Osteoblast (primary cell): ENCODE measurements at regions not wholly inside any gene's neighbourhood (a gene's known extent, or its start where the extent isn't known, plus 50 kb on each side); places are given as distances from the start of the nearest gene placed in this dataset.

Source experiments
- DNase-seq: peaks from one replicate; pipeline ENCODE4 v3.0.0; 2011; ENCODE audit warnings: low spot score, mixed read lengths; ENCODE audit not compliant: insufficient read length; ENCODE audit errors: missing footprints
- H2AFZ ChIP-seq: 2 replicates; pipeline ENCODE4 v1.6.0; 2011; ENCODE audit warnings: mild to moderate bottlenecking, low read length
- H3K27ac ChIP-seq: 2 replicates; pipeline ENCODE4 v1.5.1; 2011; ENCODE audit warnings: mild to moderate bottlenecking, low read depth, low read length, moderate library complexity
- H3K27me3 ChIP-seq: 2 replicates; pipeline ENCODE4 v1.6.0; 2012; ENCODE audit warnings: mild to moderate bottlenecking, control low read depth, inconsistent platforms, low read length, moderate library complexity; ENCODE audit not compliant: insufficient read depth
- H3K36me3 ChIP-seq: 2 replicates; pipeline ENCODE4 v1.5.1; 2011; ENCODE audit warnings: mild to moderate bottlenecking, low read length, control low read depth, moderate library complexity; ENCODE audit not compliant: insufficient read depth
- H3K4me1 ChIP-seq: 2 replicates; pipeline ENCODE4 v1.5.1; 2011; ENCODE audit warnings: mild to moderate bottlenecking, low read length, control low read depth, moderate library complexity; ENCODE audit not compliant: insufficient read depth
- H3K4me2 ChIP-seq: 2 replicates; pipeline ENCODE4 v1.6.0; 2011; ENCODE audit warnings: mild to moderate bottlenecking, low read length; ENCODE audit not compliant: insufficient read depth
- H3K4me3 ChIP-seq: fragments of 200-600 bp; sonication (generic); 3 replicates; pipeline ENCODE4 v1.5.1; 2012; ENCODE audit warnings: mild to moderate bottlenecking, low read length, inconsistent platforms; ENCODE audit not compliant: insufficient read depth
- H3K79me2 ChIP-seq: 2 replicates; pipeline ENCODE4 v1.6.0; 2012; ENCODE audit warnings: mild to moderate bottlenecking, low read length, control low read depth, inconsistent platforms; ENCODE audit not compliant: insufficient read depth
- H3K9me3 ChIP-seq: 2 replicates; pipeline ENCODE4 v1.5.1; 2011; ENCODE audit warnings: low read depth, low read length, control low read depth
- H4K20me1 ChIP-seq: 2 replicates; pipeline ENCODE4 v1.6.0; 2012; ENCODE audit warnings: mild to moderate bottlenecking, low read length, control low read depth; ENCODE audit not compliant: insufficient read depth
- TF ChIP-seq, protein P1 (sequence below): IDR thresholded peaks from 2 replicates; pipeline ENCODE4 v1.5.1; 2011; ENCODE audit warnings: mild to moderate bottlenecking, low read depth, low read length, moderate library complexity; ENCODE audit errors: extremely low read depth

GRCh38 chr7:371779-372545 is 82.0 kb downstream of the FOXL3 start:
- Histone ChIP-seq H3K79me2 (no peaks in the 10 kb centered on the region), H2AFZ (no peak overlapping the region), H3K36me3 (no peaks in the 10 kb centered on the region), H3K4me3 (no peak overlapping the region), H4K20me1 (no peaks in the 10 kb centered on the region), H3K4me1 (no peaks in the 10 kb centered on the region), H3K4me2 (no peak overlapping the region), H3K9me3 (no peaks in the 10 kb centered on the region), H3K27ac (no peak overlapping the region), H3K27me3 (peaks cover 20% of the 10 kb centered on the region)
- TF ChIP-seq, protein P1, sequence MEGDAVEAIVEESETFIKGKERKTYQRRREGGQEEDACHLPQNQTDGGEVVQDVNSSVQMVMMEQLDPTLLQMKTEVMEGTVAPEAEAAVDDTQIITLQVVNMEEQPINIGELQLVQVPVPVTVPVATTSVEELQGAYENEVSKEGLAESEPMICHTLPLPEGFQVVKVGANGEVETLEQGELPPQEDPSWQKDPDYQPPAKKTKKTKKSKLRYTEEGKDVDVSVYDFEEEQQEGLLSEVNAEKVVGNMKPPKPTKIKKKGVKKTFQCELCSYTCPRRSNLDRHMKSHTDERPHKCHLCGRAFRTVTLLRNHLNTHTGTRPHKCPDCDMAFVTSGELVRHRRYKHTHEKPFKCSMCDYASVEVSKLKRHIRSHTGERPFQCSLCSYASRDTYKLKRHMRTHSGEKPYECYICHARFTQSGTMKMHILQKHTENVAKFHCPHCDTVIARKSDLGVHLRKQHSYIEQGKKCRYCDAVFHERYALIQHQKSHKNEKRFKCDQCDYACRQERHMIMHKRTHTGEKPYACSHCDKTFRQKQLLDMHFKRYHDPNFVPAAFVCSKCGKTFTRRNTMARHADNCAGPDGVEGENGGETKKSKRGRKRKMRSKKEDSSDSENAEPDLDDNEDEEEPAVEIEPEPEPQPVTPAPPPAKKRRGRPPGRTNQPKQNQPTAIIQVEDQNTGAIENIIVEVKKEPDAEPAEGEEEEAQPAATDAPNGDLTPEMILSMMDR, result no peak
- DNase-seq, result peak; percentile 83

DNA sequence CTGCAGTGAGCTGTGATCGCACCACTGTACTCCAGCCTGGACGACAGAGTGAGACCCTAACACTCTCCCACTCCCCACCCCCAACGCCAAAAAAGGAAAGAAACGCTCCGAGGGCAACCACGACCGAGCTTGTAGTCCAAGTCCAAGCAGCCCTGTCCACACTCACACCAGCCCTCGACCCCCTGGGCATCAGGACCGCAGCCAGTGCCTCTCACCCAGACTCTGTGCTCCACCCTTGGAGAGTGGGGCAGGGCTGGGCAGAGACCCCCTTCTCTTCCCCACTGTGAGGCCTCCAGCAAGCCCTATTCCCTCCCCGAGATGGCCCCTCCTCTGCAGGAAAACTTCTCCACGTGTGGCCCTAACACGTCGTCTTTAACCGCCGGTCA is 82.6 kb downstream of the FOXL3 start:
- H3K4me1 ChIP-seq, result no peaks in the 10 kb centered on the region
- TF ChIP-seq, protein P1, result no peak
- no peaks in the 10 kb centered on the region for H3K36me3 ChIP-seq
- H4K20me1 ChIP-seq, result no peaks in the 10 kb centered on the region
- no peaks in the 10 kb centered on the region for H3K9me3 ChIP-seq
- no peak overlapping the region for H3K4me3 ChIP-seq
- no peak overlapping the region for H2AFZ ChIP-seq
- H3K79me2 ChIP-seq, result no peaks in the 10 kb centered on the region
- peak; percentile 85 for DNase-seq
- no peak overlapping the region for H3K27ac ChIP-seq
- no peak overlapping the region for H3K4me2 ChIP-seq
- H3K27me3 ChIP-seq, result peaks cover 20% of the 10 kb centered on the region

GRCh38 chr7:372932-373791 is 83.2 kb downstream of the FOXL3 start:
- no peaks in the 10 kb centered on the region for H3K36me3 ChIP-seq
- H3K27me3 ChIP-seq, result peaks cover 20% of the 10 kb centered on the region
- no peak overlapping the region for H3K4me2 ChIP-seq
- no peaks in the 10 kb centered on the region for H3K4me1 ChIP-seq
- no peaks in the 10 kb centered on the region for H4K20me1 ChIP-seq
- no peaks in the 10 kb centered on the region for H3K79me2 ChIP-seq
- no peak overlapping the region for H3K4me3 ChIP-seq
- no peak overlapping the region for H2AFZ ChIP-seq
- peak; percentile 88 for DNase-seq
- TF ChIP-seq, protein P1, result no peak
- H3K9me3 ChIP-seq, result no peaks in the 10 kb centered on the region
- H3K27ac ChIP-seq, result no peak overlapping the region
